OCI-LY1 (cell line): ENCODE measurements at regions not wholly inside any gene's neighbourhood (a gene's known extent, or its start where the extent isn't known, plus 50 kb on each side); places are given as distances from the start of the nearest gene placed in this dataset.

Experiments
- CTCF ChIP-seq: fragments of 200-600 bp; sonication (generic), shearing (Covaris generic); IDR thresholded peaks from 2 replicates; pipeline ENCODE4 v1.5.1; 2017; ENCODE audit warnings: mild to moderate bottlenecking, antibody characterized with exemption, low read length, moderate library complexity, mixed read lengths
- EZH2 ChIP-seq: fragments of 200-600 bp; sonication (generic), shearing (Covaris generic); IDR thresholded peaks from 2 replicates; pipeline ENCODE4 v1.8.0; 2017; ENCODE audit warnings: borderline replicate concordance, mixed run types, mild to moderate bottlenecking, antibody characterized with exemption, low read length, moderate library complexity, mixed read lengths

DNA sequence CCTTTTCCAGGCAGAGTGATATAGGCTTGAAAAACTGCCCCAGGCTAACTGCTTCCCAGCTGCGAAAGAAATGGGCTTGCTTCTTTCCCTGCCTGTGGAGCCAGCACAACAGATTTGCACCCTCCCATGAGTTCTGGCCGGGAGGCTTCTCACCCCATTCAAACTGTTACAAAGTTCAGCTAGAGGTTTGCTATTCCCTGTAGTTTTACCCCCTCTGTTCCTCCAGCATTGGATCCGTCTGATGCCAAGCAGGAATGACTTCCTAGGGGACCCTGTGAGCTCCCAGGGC lies 87.6 kb upstream of the NDST4 start:
- TF ChIP-seq EZH2 = no peak
- no peak for TF ChIP-seq CTCF
